H1 (cell line): ENCODE measurements at regions not wholly inside any gene's neighbourhood (a gene's known extent, or its start where the extent isn't known, plus 50 kb on each side); places are given as distances from the start of the nearest gene placed in this dataset.

Experiments used
- CTCF ChIA-PET: fragments of 300-600 bp; sonication (Branson Sonifier 250); formaldehyde crosslinking; loops from one replicate; lab custom pipeline; 2021; ENCODE audit not compliant: partially characterized antibody; lab: Charles Lee
- POLR2A ChIA-PET: fragments of 300-600 bp; sonication (Branson Sonifier 250); formaldehyde crosslinking; loops from one replicate; lab custom pipeline; 2021; ENCODE audit warnings: inconsistent platforms; ENCODE audit not compliant: partially characterized antibody; lab: Charles Lee
- DNase-seq, 2 experiments: peaks; one replicate each; pipeline versions ENCODE4 v3.0.0 to v3.0.0-alpha.2; 2010 to 2022; ENCODE audit warnings: low spot score in 2 of 2, low read depth in 1 of 2, mixed read lengths in 1 of 2
- FAIRE-seq: peaks from 2 replicates; lab custom pipeline; 2011; peaks lifted over from hg19 to GRCh38; lab: Jason Lieb, UNC
- H2AFZ ChIP-seq: 2 replicates; pipeline ENCODE4 v1.8.1; 2012; ENCODE audit warnings: low read length, inconsistent platforms
- H2AK5ac ChIP-seq: 2 replicates; pipeline ENCODE4 v1.6.1; 2013; ENCODE audit warnings: low read depth, low read length
- H2BK120ac ChIP-seq: replicated peaks from 2 replicates; pipeline ENCODE3; 2013; ENCODE audit warnings: low read depth, low read length, inconsistent platforms
- H2BK12ac ChIP-seq: 2 replicates; pipeline ENCODE4 v1.6.1; 2013; ENCODE audit warnings: low read depth, low read length
- H2BK15ac ChIP-seq: 2 replicates; pipeline ENCODE4 v1.6.1; 2013; ENCODE audit warnings: low read length
- H2BK20ac ChIP-seq: 2 replicates; pipeline ENCODE4 v1.6.1; 2013; ENCODE audit warnings: low read length
- H2BK5ac ChIP-seq: 2 replicates; pipeline ENCODE4 v1.6.1; 2013; ENCODE audit warnings: low read depth, low read length
- H3K14ac ChIP-seq: 2 replicates; pipeline ENCODE4 v1.6.1; 2013; ENCODE audit warnings: inconsistent platforms; ENCODE audit not compliant: insufficient read length
- H3K18ac ChIP-seq: 2 replicates; pipeline ENCODE4 v1.6.1; 2013; ENCODE audit warnings: low read length; ENCODE audit errors: extremely low read depth
- H3K23ac ChIP-seq: 2 replicates; pipeline ENCODE4 v1.6.1; 2013; ENCODE audit warnings: inconsistent platforms; ENCODE audit not compliant: insufficient read length
- H3K23me2 ChIP-seq: 2 replicates; pipeline ENCODE4 v1.6.1; 2013; ENCODE audit warnings: low read depth, low read length
- H3K27ac ChIP-seq: 2 replicates; pipeline ENCODE4 v1.6.1; 2011; ENCODE audit warnings: low read depth, low read length, inconsistent platforms
- H3K27me3 ChIP-seq, 4 experiments: replicated peaks in 1 of 4; 1 replicate in 1 of 4; 2 replicates in 3 of 4; pipeline versions ENCODE4 v1.6.1 to v1.8.1; 2011 to 2013; ENCODE audit warnings: low read length in 3 of 4, mild to moderate bottlenecking in 3 of 4, inconsistent platforms in 2 of 4, mixed read lengths in 2 of 4, moderate library complexity in 1 of 4; ENCODE audit not compliant: control insufficient read depth in 3 of 4, insufficient read depth in 3 of 4; ENCODE audit errors: extremely low read depth in 1 of 4
- H3K36me3 ChIP-seq, 4 experiments: 2 replicates each; pipeline versions ENCODE4 v1.6.1 to v1.8.1; 2011 to 2013; ENCODE audit warnings: mild to moderate bottlenecking in 4 of 4, low read length in 3 of 4, moderate library complexity in 2 of 4, control low read depth in 1 of 4, inconsistent platforms in 1 of 4; ENCODE audit not compliant: insufficient read depth in 4 of 4, control insufficient read depth in 2 of 4
- H3K4ac ChIP-seq: replicated peaks from 2 replicates; pipeline ENCODE3; 2013; ENCODE audit warnings: low read length, low read depth, mixed read lengths, inconsistent platforms; ENCODE audit not compliant: insufficient read length
- H3K4me1 ChIP-seq, 4 experiments: replicated peaks in 1 of 4; 1 replicate in 1 of 4; 2 replicates in 3 of 4; pipeline versions ENCODE4 v1.6.1 to v1.8.1; 2011 to 2013; ENCODE audit warnings: low read length in 3 of 4, inconsistent platforms in 2 of 4, mixed read lengths in 1 of 4; ENCODE audit not compliant: insufficient read depth in 4 of 4, control insufficient read depth in 3 of 4
- H3K4me2 ChIP-seq, 2 experiments: 2 replicates each; pipeline versions ENCODE4 v1.6.1 to v1.8.1; 2011 to 2013; ENCODE audit warnings: low read depth in 2 of 2, low read length in 2 of 2, control low read depth in 1 of 2, inconsistent platforms in 1 of 2, mild to moderate bottlenecking in 1 of 2; ENCODE audit not compliant: insufficient read depth in 1 of 2
- H3K4me3 ChIP-seq, 4 experiments: fragments of 200-600, 300-600 bp in 1 of 4; sonication (generic), shearing (Covaris generic), sonication (Bioruptor Twin) in 1 of 4; 2 replicates each; pipeline versions ENCODE4 v1.5.1 to v1.8.1; 2011 to 2016; ENCODE audit warnings: low read length in 4 of 4, low read depth in 3 of 4, control low read depth in 2 of 4, inconsistent platforms in 2 of 4, mild to moderate bottlenecking in 2 of 4, mixed read lengths in 1 of 4, moderate library complexity in 1 of 4; ENCODE audit not compliant: insufficient read depth in 2 of 4; ENCODE audit errors: extremely low read depth in 1 of 4
- H3K56ac ChIP-seq: replicated peaks from 2 replicates; pipeline ENCODE3; 2013; ENCODE audit warnings: low read depth, mild to moderate bottlenecking, mixed read lengths, low read length, inconsistent platforms; ENCODE audit not compliant: insufficient read length
- H3K79me1 ChIP-seq: 2 replicates; pipeline ENCODE4 v1.6.1; 2013; ENCODE audit warnings: low read depth, low read length, control low read depth
- H3K79me2 ChIP-seq, 2 experiments: 2 replicates each; pipeline versions ENCODE4 v1.6.1 to v1.8.1; 2012 to 2013; ENCODE audit warnings: low read length in 2 of 2, mild to moderate bottlenecking in 2 of 2, inconsistent platforms in 1 of 2; ENCODE audit not compliant: insufficient read depth in 2 of 2, control insufficient read depth in 1 of 2
- H3K9ac ChIP-seq, 4 experiments: replicated peaks in 1 of 4; 1 replicate in 1 of 4; 2 replicates in 3 of 4; pipeline versions ENCODE4 v1.6.1 to v1.8.1; 2011 to 2013; ENCODE audit warnings: low read depth in 3 of 4, low read length in 3 of 4, control low read depth in 2 of 4, mild to moderate bottlenecking in 2 of 4, moderate library complexity in 2 of 4, inconsistent platforms in 1 of 4; ENCODE audit errors: extremely low read depth in 1 of 4
- H3K9me3 ChIP-seq, 2 experiments: 2 replicates each; pipeline versions ENCODE4 v1.6.1 to v1.8.1; 2012 to 2013; ENCODE audit warnings: mild to moderate bottlenecking in 2 of 2, moderate library complexity in 2 of 2, control low read depth in 1 of 2, inconsistent platforms in 1 of 2, low read depth in 1 of 2, low read length in 1 of 2, mixed read lengths in 1 of 2; ENCODE audit not compliant: insufficient read depth in 2 of 2
- H4K20me1 ChIP-seq, 2 experiments: replicated peaks in 1 of 2; 2 replicates each; pipeline versions ENCODE3 to v1.8.1; 2011 to 2013; ENCODE audit warnings: inconsistent platforms in 2 of 2, low read length in 2 of 2, mild to moderate bottlenecking in 1 of 2; ENCODE audit not compliant: insufficient read depth in 2 of 2, control insufficient read depth in 1 of 2
- H4K5ac ChIP-seq: 2 replicates; pipeline ENCODE4 v1.6.1; 2013; ENCODE audit warnings: low read length, low read depth, mixed read lengths, inconsistent platforms; ENCODE audit not compliant: insufficient read length
- H4K8ac ChIP-seq: 2 replicates; pipeline ENCODE4 v1.8.0; 2013; ENCODE audit warnings: mild to moderate bottlenecking, moderate library complexity, low read length, inconsistent platforms; ENCODE audit not compliant: insufficient read depth; ENCODE audit errors: extremely low read depth
- H4K91ac ChIP-seq: replicated peaks from 2 replicates; pipeline ENCODE3; 2013; ENCODE audit warnings: low read length, mixed read lengths, inconsistent platforms; ENCODE audit not compliant: insufficient read length
- CHD2 ChIP-seq: IDR thresholded peaks from 2 replicates; pipeline ENCODE4 v1.6.1; 2012; ENCODE audit warnings: low read length, improper control_type of control experiment
- KDM1A ChIP-seq: fragments of 200-600, 300-600 bp; sonication (generic); IDR thresholded peaks from 2 replicates; pipeline ENCODE4 v1.7.1; 2016; ENCODE audit warnings: mild to moderate bottlenecking, low read length, borderline replicate concordance
- KDM5A ChIP-seq: fragments of 200-600 bp; IDR thresholded peaks from 2 replicates; pipeline ENCODE4 v1.7.1; 2012; ENCODE audit warnings: mild to moderate bottlenecking, low read length, inconsistent platforms, mixed read lengths
- SAP30 ChIP-seq: fragments of 300-600 bp; sonication (generic); IDR thresholded peaks from 2 replicates; pipeline ENCODE4 v1.7.1; 2012; ENCODE audit warnings: low read length, moderate library complexity, mild to moderate bottlenecking, inconsistent platforms; ENCODE audit not compliant: insufficient read depth, insufficient replicate concordance
- WGBS, 2 experiments: shearing (Covaris generic) in 1 of 2; methylation state at CpG; one replicate each; pipeline versions ENCODE4 v1.1.6 to v1.1.7; 2013 to 2015; ENCODE audit warnings: low lambda C conversion rate in 2 of 2, mixed read lengths in 2 of 2, inconsistent platforms in 1 of 2, low coverage in 1 of 2, missing lambda C conversion rate in 1 of 2; ENCODE audit not compliant: insufficient replicate concordance in 2 of 2, insufficient coverage in 1 of 2, insufficient read length in 1 of 2; ENCODE audit errors: extremely low coverage in 1 of 2, missing lambda C conversion rate in 1 of 2; 5-methylcytosine and 5-hydroxymethylcytosine counted together
- TF ChIP-seq, protein P1 (sequence below): IDR thresholded peaks from 2 replicates; pipeline ENCODE4 v1.6.1; 2012; ENCODE audit warnings: inconsistent platforms

DNA sequence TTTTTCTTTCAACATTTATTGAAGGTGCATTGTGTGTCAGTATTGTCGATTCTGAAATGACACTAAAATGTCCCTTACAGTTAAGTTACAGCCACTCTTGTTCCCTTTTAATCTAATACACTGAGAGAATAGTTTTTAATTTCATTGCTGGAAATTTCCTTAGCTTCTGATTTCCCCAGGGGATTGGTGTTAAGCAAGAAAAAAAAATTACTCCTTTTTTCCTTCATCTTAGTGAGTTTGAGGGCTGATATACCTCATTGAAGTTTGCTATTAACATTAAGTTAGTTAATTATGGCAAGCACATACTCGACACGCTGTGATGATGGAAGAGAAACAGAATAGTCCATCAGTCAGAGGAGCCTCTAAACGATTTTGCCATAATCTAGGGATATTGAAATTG is 57.0 kb upstream of the EXOC4 start:
- Histone ChIP-seq H4K91ac (no peak overlapping the region), H2BK12ac (no peak overlapping the region), H3K27me3 (no peaks in the 10 kb centered on the region), H3K36me3 (no peaks in the 10 kb centered on the region), H3K27ac (no peak overlapping the region), H3K4me1 (peaks cover 3 to 17% (median 10%) of the 10 kb centered on the region in 4 experiments), H3K4ac (no peak overlapping the region), H2BK5ac (no peak overlapping the region), H2BK20ac (no peak overlapping the region), H3K23me2 (0 out of 2 replicates have a peak, but pooled peaks cover 2% of the 10 kb centered on the region), H3K79me2 (no peaks in the 10 kb centered on the region), H3K79me1 (no peaks in the 10 kb centered on the region), H3K4me2 (no peak overlapping the region; a peak in 1 of 4 replicates), H3K9ac (no peak overlapping the region), H3K4me3 (no peak overlapping the region), H3K9me3 (no peaks in the 10 kb centered on the region), H3K56ac (no peak overlapping the region), H2AFZ (no peak overlapping the region; the same call in 1 of the 2 replicates), H2AK5ac (no peak overlapping the region), H3K18ac (no peak overlapping the region), H4K20me1 (no peaks in the 10 kb centered on the region), H2BK120ac (no peak overlapping the region), H4K8ac (no peak overlapping the region), H3K14ac (no peak overlapping the region), H4K5ac (no peak overlapping the region), H2BK15ac (no peak overlapping the region), H3K23ac (no peak overlapping the region)
- FAIRE-seq (no peak), DNase-seq (no peak)
- ChIA-PET CTCF (interaction anchor here (1.0 to 1.8 kb wide), 6 partner anchors 8 to 269 kb away, joined by 3 to 12 read pairs (median 3); no protein-coding TSS in a partner anchor), POLR2A (no interaction called here)
- 90% methylated on average over 4 of the region's 4 CpGs; no CpG with 5 or more reads in 1 of the 2 experiments for WGBS, 2 experiments
- TF ChIP-seq CHD2: no peak
- no peak for TF ChIP-seq KDM1A
- TF ChIP-seq, protein P1, sequence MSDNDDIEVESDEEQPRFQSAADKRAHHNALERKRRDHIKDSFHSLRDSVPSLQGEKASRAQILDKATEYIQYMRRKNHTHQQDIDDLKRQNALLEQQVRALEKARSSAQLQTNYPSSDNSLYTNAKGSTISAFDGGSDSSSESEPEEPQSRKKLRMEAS: no peak
- no peak for TF ChIP-seq KDM5A
- TF ChIP-seq SAP30: no peak
